GM20431 (cell line): ENCODE measurements at regions not wholly inside any gene's neighbourhood (a gene's known extent, or its start where the extent isn't known, plus 50 kb on each side); places are given as distances from the start of the nearest gene placed in this dataset.

Source experiments
- in situ Hi-C: fragments of 300-500 bp; cut with MseI, MboI; formaldehyde crosslinking; loops from one replicate; pipeline ENCODE4 v1.15.0; 2020; ENCODE audit warnings: low sequenced_read_pairs; ENCODE audit not compliant: unreplicated experiment

DNA sequence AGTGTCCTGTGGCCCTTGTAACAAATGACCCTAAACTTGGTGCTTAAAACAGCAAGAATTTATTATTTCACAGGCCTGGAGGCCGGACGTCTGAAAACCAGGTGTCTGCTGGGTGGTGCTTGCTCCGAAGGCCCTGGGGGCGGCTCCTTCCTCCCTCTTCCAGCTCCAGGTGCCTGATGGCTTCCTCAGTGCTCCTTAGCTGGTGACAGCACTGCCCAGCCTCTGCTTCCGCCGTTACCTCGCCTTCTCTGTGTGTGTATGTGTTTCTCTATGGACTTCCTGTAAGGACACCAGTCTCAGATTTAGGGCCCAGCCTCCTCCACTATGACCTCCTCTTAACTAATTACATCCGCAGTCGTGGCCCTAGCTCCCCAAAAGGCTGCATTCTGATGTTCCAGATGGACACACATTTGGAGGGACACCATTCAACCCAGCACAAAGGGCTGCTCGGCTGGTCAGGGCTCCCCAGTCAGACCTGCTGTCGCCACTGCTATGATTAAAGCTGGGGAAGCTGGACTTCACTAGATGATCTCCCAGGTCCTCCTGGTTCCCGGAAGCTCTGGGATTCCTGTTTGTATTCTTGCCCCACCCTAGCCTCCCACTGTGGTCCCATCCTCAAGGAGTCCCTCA is 172.8 kb downstream of the IRF8 start:
- in situ Hi-C loops: loop anchor here (10.0 kb wide), 1 partner anchor 453 kb away; no protein-coding TSS in a partner anchor

GRCh38 chr16:86072328-86073102 is 173.6 kb downstream of the IRF8 start:
- in situ Hi-C loops: loop anchor here (10.0 kb wide), 1 partner anchor 452 kb away; no protein-coding TSS in a partner anchor

DNA sequence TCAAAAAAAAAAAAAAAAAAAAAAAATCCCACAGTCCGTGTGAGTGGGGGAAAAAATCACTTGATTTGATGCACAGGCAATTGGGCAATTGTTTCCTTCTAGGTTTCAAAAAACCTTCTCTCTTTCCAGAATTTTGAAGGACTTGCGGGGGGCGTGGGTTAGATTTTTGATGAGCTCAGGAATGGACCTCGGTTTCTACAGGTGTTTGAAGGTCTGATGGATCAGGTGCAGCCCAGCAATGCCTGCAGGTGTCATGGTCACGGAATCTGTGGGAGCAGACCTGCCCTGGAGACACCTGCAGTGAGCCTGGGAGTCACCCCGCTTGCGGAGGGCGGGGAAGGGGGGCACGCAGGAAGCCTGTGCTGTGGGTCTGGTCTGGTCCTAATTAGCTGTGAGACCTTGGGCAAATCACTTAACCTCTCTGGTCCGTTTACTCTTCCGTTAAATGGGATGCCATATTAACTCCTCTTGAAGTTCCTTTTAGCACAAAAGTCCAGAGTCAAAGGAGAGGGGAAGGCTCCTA is 174.2 kb downstream of the IRF8 start:
- in situ Hi-C loops: loop anchor here (10.0 kb wide), 1 partner anchor 452 kb away; no protein-coding TSS in a partner anchor

DNA sequence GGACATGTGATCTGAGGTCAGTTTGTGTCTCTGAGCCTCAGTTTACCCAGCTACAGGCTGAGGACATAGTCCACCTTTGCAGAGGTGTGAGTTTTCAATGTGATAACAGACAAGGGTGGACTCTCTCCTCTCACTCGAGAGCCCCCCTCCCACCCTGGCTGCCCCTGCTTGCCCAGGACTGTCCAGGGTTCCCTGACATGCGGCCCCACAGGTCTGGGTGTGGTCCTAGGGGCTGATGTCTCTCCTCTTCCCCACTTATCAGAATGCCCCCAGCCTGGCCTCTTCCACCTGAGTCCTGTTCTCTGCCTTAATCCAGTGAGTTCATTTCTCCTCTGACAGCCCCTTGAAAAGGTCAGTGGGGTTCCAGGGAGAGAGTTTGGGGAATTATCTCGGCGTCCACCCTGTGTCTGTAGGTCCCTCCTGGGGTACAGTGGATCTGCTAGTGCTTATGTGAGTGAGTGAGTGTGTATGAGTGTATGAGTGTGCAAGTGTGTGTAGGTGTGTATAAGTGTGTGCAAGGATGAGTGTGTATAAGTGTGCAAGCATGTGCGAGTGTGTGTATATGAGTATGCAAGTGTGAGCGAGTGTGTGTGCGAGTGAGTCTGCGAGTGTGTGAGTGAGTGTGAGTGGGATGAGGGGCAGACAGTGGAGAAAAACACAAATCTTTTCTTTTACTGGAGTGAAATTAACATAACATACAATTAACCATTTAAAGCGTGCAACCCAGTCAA is 175.0 kb downstream of the IRF8 start:
- in situ Hi-C loops: loop anchor here (10.0 kb wide), 1 partner anchor 451 kb away; no protein-coding TSS in a partner anchor

DNA sequence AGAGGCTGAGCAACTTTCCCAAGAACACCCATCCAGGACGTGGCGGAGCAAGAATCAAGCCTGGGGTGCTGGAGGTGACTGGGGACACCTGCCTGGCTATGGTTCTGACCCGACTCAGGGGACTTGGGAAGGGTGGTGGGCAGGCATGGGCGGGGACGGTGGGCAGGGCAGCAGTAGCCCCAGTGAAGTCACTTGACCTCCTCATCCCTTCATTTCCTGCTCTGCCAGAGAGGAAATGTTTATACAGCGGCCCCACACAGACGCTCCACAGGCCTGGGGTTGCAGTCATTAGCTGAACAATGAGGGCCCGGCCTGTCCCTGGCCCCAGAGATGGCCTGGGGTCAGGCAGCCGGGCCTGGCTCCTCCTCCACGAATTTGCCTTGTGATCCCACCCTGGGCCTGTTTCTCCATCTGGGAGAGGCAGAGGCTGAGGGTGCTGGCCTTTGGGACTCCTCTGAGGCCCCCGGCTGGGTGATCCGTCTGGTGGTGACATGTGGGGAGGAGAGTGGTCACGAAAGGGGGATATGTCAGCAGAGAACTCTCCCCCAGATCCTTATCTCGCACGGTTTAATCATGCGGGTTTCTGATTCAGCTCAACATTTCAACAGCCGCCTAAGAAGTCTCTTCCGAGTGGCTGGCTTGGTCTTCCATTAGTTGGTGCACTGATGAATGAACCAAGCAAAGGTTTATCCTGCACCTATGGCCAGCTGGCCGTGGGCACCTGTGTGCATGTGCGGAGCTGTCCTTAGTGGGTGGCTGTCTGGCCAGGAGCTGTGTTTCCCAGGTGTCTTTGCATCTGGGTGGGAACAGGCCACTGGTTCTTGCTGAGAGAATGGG is 175.9 kb downstream of the IRF8 start:
- in situ Hi-C loops: loop anchor here (10.0 kb wide), 1 partner anchor 450 kb away; no protein-coding TSS in a partner anchor

- in situ Hi-C loops: loop anchor here (10.0 kb wide), 1 partner anchor 449 kb away; no protein-coding TSS in a partner anchor
Observed at GRCh38 chr16:86075488-86075785, 176.5 kb downstream of the IRF8 start.

- in situ Hi-C loops: loop anchor here (10.0 kb wide), 1 partner anchor 449 kb away; no protein-coding TSS in a partner anchor
Observed at GRCh38 chr16:86075839-86076440, 177.0 kb downstream of the IRF8 start.

DNA sequence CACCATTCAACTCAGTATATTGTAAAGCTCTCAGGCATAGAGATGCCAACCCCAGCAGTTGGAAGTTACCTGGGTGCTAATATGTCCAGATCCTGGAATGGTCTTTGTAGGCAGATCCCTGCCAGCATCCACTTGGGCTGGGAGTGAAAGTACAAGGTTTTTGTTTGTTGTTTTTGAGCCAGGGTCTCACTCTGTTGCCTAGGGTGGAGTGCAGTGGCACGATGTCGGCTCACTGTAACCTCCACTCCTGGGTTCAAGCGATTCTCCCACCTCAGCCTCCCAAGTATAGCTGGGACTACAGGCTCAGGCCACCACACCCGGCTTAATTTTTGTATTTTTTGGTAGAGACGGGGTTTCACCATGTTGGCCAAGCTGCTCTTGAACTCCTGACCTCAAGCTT is 177.6 kb downstream of the IRF8 start:
- in situ Hi-C loops: loop anchor here (10.0 kb wide), 1 partner anchor 448 kb away; no protein-coding TSS in a partner anchor

- in situ Hi-C loops: loop anchor here (10.0 kb wide), 1 partner anchor 447 kb away; no protein-coding TSS in a partner anchor
Observed at GRCh38 chr16:86077243-86077940, 178.4 kb downstream of the IRF8 start.

DNA sequence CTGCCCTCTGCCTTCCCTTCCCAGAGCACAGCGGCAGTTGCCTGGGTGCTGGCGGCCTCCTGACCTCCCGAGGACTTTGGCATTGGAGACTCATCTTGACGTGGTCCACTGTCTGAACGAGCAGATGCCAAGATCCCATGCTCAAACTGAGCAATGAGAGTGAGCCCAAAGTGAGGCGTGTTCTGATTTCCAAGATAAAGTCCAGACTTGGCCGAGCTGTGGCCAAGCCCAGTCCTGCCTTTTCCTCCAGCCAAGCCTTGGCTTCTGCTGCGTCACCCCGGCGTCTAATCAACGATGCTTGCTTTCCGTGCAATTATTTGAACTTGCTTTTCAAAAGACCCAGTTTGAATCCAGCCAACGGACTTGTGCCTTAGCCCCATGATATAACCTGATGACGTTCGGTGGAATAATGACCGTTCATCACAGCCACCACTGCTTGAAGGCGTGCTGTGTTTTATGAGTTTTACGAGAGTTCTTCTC is 179.2 kb downstream of the IRF8 start:
- in situ Hi-C loops: loop anchor here (10.0 kb wide), 1 partner anchor 447 kb away; no protein-coding TSS in a partner anchor

GRCh38 chr16:86078711-86079110 is 179.7 kb downstream of the IRF8 start:
- in situ Hi-C loops: loop anchor here (10.0 kb wide), 1 partner anchor 446 kb away; no protein-coding TSS in a partner anchor

GRCh38 chr16:86079255-86079885 is 180.4 kb downstream of the IRF8 start:
- in situ Hi-C loops: loop anchor here (10.0 kb wide), 1 partner anchor 445 kb away; no protein-coding TSS in a partner anchor

DNA sequence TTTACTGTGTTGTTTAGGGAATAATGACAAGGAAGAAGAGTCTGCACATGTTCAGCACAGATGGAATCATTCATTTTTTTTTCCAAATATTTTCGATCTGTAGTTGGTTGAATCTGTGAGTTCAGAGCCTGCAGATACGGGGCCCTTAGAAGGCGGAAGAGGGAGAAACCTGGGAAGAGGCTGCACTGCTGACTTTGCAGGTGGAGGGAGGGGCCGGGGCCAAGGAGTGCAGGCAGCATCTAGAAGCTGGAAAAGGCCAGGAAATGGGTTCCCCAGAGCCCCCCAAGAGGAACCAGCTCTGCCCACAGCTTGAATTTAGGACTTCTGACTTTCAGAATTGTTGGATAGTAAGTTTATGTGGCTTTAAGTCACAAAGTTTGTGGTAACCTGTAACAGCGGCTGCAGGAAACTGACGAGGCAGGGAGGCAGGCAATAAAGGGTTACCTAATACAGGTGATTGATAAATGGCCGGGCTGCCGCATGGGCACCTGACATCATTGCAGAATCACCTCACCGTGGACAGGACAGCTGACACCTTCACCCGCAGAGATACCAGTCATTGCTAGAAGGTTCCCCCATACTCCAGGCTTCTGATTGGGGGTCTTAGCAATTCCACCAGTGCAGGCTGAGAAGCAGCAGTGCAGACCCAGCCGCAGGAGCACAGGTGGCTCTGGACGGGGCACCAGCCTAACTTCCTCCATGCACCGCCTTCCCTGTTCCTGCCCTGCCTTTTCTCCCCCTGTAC is 181.3 kb downstream of the IRF8 start:
- in situ Hi-C loops: no loop called here

- in situ Hi-C loops: no loop called here
Observed at GRCh38 chr16:86080982-86081381, 182.0 kb downstream of the IRF8 start.

- in situ Hi-C loops: no loop called here
Observed at GRCh38 chr16:86082418-86083030, 183.6 kb downstream of the IRF8 start.

DNA sequence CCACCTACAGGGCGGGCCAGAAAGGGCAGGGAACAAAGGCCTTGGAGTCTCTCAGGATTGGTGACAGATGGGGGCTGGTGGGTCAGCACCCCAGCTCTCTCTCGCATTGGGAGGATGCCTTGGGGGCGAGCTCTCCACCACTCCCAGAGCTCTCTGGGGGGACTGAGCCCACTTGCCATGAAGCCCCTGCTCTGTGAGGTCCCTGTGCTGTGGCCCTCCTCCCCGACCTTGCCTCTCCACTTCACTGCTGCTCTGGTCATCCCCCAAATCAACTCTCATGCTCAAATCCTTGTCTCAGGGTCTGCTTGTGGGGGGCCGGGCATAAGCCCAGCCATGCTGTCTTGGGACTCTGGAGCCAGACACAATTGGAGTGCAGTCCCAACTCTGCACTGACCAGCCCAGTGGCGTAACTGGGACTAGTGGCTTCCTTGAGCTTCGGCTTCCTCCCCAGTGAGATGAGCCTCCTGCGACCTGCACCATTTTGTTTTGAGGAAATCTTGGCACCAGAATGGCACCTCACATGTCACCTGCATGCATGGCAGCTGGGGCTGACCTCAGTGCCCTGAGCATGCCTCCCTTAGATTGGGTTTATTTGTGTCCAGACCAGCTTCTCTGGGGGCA is 184.5 kb downstream of the IRF8 start:
- in situ Hi-C loops: no loop called here
